Right renal cortex interstitium (tissue), 3 donors: ENCODE measurements at regions not wholly inside any gene's neighbourhood (a gene's known extent, or its start where the extent isn't known, plus 50 kb on each side); places are given as distances from the start of the nearest gene placed in this dataset.
A peak's percentile ranks its signal among the peaks of the same experiment; 100 is the strongest.

Experiments used
- DNase-seq, 3 donors: peaks; one replicate each; pipeline ENCODE4 v3.0.0-alpha.2; 2013; ENCODE audit warnings: low read depth in 3 of 3, low spot score in 2 of 3

- DNase-seq: no peak
These were observed 186.2 kb downstream of the CMPK2 start for GRCh38 chr2:6679471-6679870.

- no peak for DNase-seq
These were observed 182.2 kb downstream of the CMPK2 start for GRCh38 chr2:6683516-6683915.

GRCh38 chr2:6685447-6685846, 180.3 kb downstream of the CMPK2 start:
- no peak for DNase-seq

- peak in 1 of 3 donors; percentile 12 for DNase-seq
These were observed 173.7 kb downstream of the CMPK2 start for GRCh38 chr2:6692056-6692455.

- peak in 1 of 3 donors; percentile 8 for DNase-seq
These were observed 172.9 kb downstream of the CMPK2 start for GRCh38 chr2:6692819-6693218.

- DNase-seq: no peak
These were observed 171.2 kb downstream of the CMPK2 start for GRCh38 chr2:6694555-6694954.

GRCh38 chr2:6700335-6700734, 165.4 kb downstream of the CMPK2 start:
- DNase-seq: no peak

- DNase-seq: no peak
These were observed 161.6 kb downstream of the CMPK2 start for GRCh38 chr2:6704077-6704476.

GRCh38 chr2:6721395-6721794, 144.3 kb downstream of the CMPK2 start:
- DNase-seq: no peak

GRCh38 chr2:6722574-6722973, 143.1 kb downstream of the CMPK2 start:
- no peak for DNase-seq

- DNase-seq: no peak
These were observed 141.7 kb downstream of the CMPK2 start for GRCh38 chr2:6723865-6724604.

GRCh38 chr2:6724605-6725140, 141.0 kb downstream of the CMPK2 start:
- no peak for DNase-seq

- no peak for DNase-seq
These were observed 137.6 kb downstream of the CMPK2 start for GRCh38 chr2:6728156-6728555.

GRCh38 chr2:6730003-6730402, 135.7 kb downstream of the CMPK2 start:
- no peak for DNase-seq

- no peak for DNase-seq
These were observed 134.8 kb downstream of the CMPK2 start for GRCh38 chr2:6730649-6731532.

GRCh38 chr2:6739547-6739946, 126.2 kb downstream of the CMPK2 start:
- DNase-seq: no peak

GRCh38 chr2:6741229-6741628, 124.5 kb downstream of the CMPK2 start:
- DNase-seq: no peak

GRCh38 chr2:6744038-6744437, 121.7 kb downstream of the CMPK2 start:
- DNase-seq: no peak

- no peak for DNase-seq
These were observed 118.3 kb downstream of the CMPK2 start for GRCh38 chr2:6747433-6747832.

- DNase-seq: no peak
These were observed 117.2 kb downstream of the CMPK2 start for GRCh38 chr2:6748406-6749067.

GRCh38 chr2:6749962-6750361, 115.7 kb downstream of the CMPK2 start:
- no peak for DNase-seq
